ENCODE measurements at regions not wholly inside any gene's neighbourhood (a gene's known extent, or its start where the extent isn't known, plus 50 kb on each side); places are given as distances from the start of the nearest gene placed in this dataset.
"Not testable (repeated sequence)": the region's sequence is repeated elsewhere in the genome, so short reads cannot be mapped to it uniquely, and the experiment has no call there.

DNA sequence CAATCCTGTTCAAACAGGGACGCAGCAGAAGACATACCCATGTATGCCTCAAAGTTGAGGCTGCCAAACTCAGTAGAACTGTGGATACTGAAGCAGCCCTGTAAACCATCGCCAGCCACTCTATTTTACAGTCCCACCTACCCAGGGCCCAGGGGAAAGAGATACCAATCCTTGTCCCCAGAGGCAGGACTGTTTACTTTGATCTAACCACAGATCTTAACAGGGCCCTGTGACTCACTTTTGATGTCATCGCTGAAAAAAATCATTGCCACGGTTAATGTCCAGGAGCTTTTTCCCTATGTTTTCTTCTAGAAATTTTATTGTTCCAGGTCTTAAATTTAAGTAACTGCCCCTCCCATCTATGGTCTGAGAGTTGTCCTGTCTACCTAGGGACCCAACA, 538.4 kb upstream of the NCAM2 start:
- TF ChIP-seq, protein P1, sequence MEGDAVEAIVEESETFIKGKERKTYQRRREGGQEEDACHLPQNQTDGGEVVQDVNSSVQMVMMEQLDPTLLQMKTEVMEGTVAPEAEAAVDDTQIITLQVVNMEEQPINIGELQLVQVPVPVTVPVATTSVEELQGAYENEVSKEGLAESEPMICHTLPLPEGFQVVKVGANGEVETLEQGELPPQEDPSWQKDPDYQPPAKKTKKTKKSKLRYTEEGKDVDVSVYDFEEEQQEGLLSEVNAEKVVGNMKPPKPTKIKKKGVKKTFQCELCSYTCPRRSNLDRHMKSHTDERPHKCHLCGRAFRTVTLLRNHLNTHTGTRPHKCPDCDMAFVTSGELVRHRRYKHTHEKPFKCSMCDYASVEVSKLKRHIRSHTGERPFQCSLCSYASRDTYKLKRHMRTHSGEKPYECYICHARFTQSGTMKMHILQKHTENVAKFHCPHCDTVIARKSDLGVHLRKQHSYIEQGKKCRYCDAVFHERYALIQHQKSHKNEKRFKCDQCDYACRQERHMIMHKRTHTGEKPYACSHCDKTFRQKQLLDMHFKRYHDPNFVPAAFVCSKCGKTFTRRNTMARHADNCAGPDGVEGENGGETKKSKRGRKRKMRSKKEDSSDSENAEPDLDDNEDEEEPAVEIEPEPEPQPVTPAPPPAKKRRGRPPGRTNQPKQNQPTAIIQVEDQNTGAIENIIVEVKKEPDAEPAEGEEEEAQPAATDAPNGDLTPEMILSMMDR (conservative IDR thresholded peaks at IDR 0.05) = no peak
- no peak overlapping the region for H3K27ac ChIP-seq

DNA sequence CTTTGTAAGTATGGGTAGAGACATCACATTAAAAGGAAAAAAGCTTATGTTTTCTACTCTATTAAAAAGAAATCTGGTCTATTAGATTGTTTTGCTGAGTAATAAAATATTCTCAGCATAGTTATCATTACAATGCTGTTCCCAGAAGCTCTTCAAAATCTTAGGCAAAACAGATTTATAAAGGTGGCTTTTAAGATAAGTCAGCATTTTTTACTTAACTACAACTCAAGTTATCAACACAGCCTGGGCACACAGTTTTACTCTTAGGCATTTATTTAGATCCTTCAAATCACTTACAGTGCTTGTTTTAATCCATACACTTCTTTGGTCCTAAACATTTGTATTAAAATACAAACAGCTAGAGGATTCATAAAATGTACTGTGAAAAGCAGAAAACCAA, 534.8 kb upstream of the NCAM2 start:
- TF ChIP-seq, protein P1 (conservative IDR thresholded peaks at IDR 0.05) = no peak
- H3K27ac ChIP-seq = no peak overlapping the region

DNA sequence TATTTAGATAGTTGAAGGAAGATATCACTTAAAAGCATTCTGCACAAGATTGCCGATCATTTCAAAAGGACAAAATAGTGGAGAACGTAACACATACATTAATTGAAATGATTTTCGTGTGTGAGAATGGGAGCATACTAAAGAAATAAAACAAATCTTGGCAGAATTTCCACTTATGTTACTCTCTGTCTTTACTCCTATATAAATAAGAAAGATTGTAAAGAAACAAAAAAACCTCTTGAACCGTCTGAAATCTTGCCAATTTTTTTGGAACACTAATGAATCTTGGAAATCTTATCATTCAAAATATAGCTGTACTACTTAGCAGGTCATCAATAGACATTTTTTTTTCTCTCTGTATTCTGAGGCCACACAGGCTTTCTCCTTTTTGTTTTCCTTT, 528.8 kb upstream of the NCAM2 start:
- TF ChIP-seq, protein P1 (conservative IDR thresholded peaks at IDR 0.05) = no peak
- H3K27ac ChIP-seq = no peak overlapping the region

DNA sequence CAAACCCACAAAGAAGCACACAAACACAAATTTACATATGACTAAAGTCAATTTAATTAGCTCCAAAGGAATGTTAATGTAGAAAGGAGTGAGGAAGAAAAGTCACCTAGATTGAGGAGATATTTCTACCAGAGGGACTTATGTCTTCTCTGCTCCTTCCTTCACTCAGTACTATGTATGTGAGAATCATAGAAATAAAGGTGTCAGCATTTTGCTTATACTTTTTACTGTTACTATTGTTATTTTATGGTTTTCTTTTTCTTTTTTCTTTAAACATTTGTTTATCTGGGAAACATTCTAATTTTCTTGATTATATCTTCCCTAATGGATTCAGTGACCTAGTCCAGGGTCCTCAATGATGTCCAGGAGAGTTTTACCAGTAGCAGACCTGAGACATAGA, 511.9 kb upstream of the NCAM2 start:
- TF ChIP-seq, protein P1 (conservative IDR thresholded peaks at IDR 0.05) = no peak
- no peak overlapping the region for H3K27ac ChIP-seq

DNA sequence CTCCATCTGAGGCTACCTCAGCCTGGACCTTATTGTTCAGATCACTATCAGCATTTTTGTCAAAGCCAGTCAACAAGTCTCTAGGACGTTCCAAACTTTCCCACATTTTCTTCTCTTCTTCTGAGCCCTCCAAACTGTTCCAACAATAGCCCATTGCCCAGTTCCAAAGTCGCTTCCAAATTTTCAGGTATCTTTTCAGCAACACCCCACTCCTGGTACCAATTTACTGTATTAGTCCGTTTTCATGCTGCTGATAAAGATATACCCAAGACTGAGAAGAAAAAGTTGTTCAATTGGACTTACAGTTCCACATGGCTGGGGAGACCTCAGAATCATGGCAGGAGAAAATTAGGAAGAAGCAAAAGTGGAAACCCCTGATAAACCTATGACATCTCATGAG, 495.3 kb upstream of the NCAM2 start:
- not testable (repeated sequence) for H3K27ac ChIP-seq

DNA sequence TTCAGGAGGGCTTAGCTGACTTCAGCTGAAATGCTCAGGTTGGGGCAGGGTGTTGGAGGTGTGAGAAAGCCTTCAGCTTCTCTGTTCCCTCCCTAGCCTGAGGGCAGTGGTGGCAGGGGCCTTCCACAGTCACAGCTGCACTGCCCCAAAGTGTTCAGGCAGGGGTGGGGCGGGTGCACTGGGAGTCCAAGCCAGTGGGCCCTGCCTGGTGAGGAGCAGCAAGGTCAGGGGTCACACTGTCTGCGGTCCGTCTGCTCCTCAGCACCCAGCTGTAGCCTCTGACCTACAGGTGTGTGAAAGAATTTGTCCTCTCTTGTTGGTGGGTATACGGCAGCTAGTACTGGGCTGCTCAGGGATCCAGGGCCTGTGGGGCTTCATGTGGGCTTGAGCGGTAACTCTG, 490.4 kb upstream of the NCAM2 start:
- TF ChIP-seq, protein P1 (conservative IDR thresholded peaks at IDR 0.05) = no peak
- no peak overlapping the region for H3K27ac ChIP-seq

DNA sequence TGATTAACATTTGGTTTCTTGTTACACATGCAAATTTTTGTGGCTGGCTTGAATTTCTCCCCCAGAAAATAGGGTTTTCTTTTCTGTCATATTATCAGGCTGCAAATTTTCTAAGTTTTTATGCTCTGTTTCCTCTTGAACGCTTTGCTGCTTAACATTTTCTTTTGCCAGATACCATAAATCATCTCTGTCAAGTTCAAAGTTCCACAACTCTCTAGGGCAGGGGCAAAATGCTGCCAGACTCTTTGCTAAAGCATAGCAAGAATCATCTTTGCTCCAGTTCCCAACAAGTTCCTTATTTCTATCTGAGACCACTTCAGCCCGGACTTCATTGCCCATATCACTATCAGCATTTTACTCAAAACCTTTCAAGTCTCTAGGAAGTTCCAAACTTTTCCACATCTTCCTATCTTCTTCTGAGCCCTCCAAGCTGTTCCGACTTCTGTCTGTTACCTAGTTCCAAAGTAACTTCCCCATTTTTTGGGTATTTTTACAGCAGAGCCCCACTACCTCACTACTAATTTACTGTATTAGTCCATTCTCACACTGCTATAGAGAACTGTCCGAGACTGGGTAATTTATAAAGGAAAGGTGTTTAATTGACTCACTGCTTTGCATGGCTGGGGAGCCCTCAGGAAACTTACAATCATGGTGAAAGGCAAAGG, 486.9 kb upstream of the NCAM2 start:
- no peak overlapping the region for H3K27ac ChIP-seq
- TF ChIP-seq, protein P1 (conservative IDR thresholded peaks at IDR 0.05) = no peak

DNA sequence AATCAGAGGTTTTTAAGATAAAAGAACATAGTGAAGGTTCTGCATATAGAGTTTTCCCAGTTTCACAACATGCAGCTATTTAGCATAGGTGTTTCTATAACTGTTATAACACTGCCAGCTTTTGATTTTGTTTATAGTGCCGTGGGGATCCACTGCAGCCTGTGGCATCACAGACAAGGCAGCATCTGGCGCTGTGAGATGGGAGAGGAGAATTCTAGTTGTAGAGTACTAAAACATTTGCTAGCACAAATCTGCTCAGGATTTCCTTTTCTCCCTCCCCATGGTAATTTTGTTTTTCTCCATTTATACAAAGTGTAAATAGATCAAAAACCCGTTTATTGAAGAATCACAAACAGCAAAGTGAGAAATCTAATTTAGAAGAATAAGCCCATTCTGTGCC, 482.8 kb upstream of the NCAM2 start:
- TF ChIP-seq, protein P1 (conservative IDR thresholded peaks at IDR 0.05) = no peak
- H3K27ac ChIP-seq = no peak overlapping the region

Data from VCaP (cell line).